Neuronal stem cell (in vitro differentiated cells): ENCODE measurements at regions not wholly inside any gene's neighbourhood (a gene's known extent, or its start where the extent isn't known, plus 50 kb on each side); places are given as distances from the start of the nearest gene placed in this dataset.
A peak's percentile ranks its signal among the peaks of the same experiment; 100 is the strongest.

Experiments
- DNase-seq: peaks from one replicate; pipeline ENCODE4 v3.0.0-alpha.2; 2013; ENCODE audit warnings: low spot score
- H2AFZ ChIP-seq: one replicate; pipeline ENCODE4 v1.6.1; 2013; ENCODE audit warnings: mild to moderate bottlenecking, low read length, inconsistent platforms
- H2AK5ac ChIP-seq: 2 replicates; pipeline ENCODE4 v1.6.1; 2013; ENCODE audit warnings: low read depth, mild to moderate bottlenecking, inconsistent platforms, low read length, moderate library complexity, mixed read lengths
- H2BK120ac ChIP-seq: 2 replicates; pipeline ENCODE4 v1.6.1; 2013; ENCODE audit warnings: low read depth, mild to moderate bottlenecking, inconsistent platforms, low read length, moderate library complexity, mixed read lengths
- H2BK12ac ChIP-seq: one replicate; pipeline ENCODE4 v1.6.1; 2013; ENCODE audit warnings: low read length, inconsistent platforms
- H2BK15ac ChIP-seq: 2 replicates; pipeline ENCODE4 v1.6.1; 2013; ENCODE audit warnings: mild to moderate bottlenecking, low read length, inconsistent platforms, mixed read lengths
- H2BK5ac ChIP-seq: one replicate; pipeline ENCODE4 v1.6.1; 2013; ENCODE audit warnings: inconsistent platforms, mild to moderate bottlenecking, low read length, moderate library complexity
- H3K14ac ChIP-seq: one replicate; pipeline ENCODE4 v1.6.1; 2013; ENCODE audit warnings: low read length, inconsistent platforms
- H3K18ac ChIP-seq: 2 replicates; pipeline ENCODE4 v1.6.1; 2013; ENCODE audit warnings: low read length, inconsistent platforms
- H3K23ac ChIP-seq: 2 replicates; pipeline ENCODE4 v1.6.1; 2013; ENCODE audit warnings: low read depth, mild to moderate bottlenecking, mixed read lengths, low read length, inconsistent platforms; ENCODE audit not compliant: poor library complexity
- H3K27ac ChIP-seq: replicated peaks from 3 replicates; pipeline ENCODE4 v1.5.1; 2013; ENCODE audit warnings: low read length, inconsistent platforms
- H3K27me3 ChIP-seq, 3 experiments: 2 replicates each; pipeline ENCODE4 v1.6.1; 2013; ENCODE audit warnings: low read length in 3 of 3, mild to moderate bottlenecking in 2 of 3, inconsistent platforms in 1 of 3, low read depth in 1 of 3, mixed read lengths in 1 of 3, moderate library complexity in 1 of 3; ENCODE audit not compliant: control insufficient read depth in 3 of 3, insufficient read depth in 3 of 3
- H3K36me3 ChIP-seq, 2 donors: replicated peaks in 1 of 2; 2 replicates each; pipeline ENCODE4 v1.6.1; 2013; ENCODE audit warnings: low read length in 2 of 2; ENCODE audit not compliant: control insufficient read depth in 2 of 2, insufficient read depth in 2 of 2
- H3K4ac ChIP-seq: 2 replicates; pipeline ENCODE4 v1.6.1; 2013; ENCODE audit warnings: inconsistent platforms, mild to moderate bottlenecking, low read length, moderate library complexity
- H3K4me1 ChIP-seq, 2 donors: 1 replicate in 1 of 2; 2 replicates in 1 of 2; pipeline ENCODE4 v1.6.1; 2013; ENCODE audit warnings: low read length in 2 of 2, low read depth in 1 of 2; ENCODE audit not compliant: control insufficient read depth in 2 of 2, insufficient read depth in 1 of 2
- H3K4me2 ChIP-seq: one replicate; pipeline ENCODE4 v1.6.1; 2013; ENCODE audit warnings: mild to moderate bottlenecking, low read length, inconsistent platforms; ENCODE audit not compliant: insufficient read depth, poor library complexity, severe bottlenecking
- H3K4me3 ChIP-seq, 2 donors: 2 replicates each; pipeline ENCODE4 v1.5.1; 2013; ENCODE audit warnings: low read length in 2 of 2, mild to moderate bottlenecking in 2 of 2, inconsistent platforms in 1 of 2, moderate library complexity in 1 of 2
- H3K79me1 ChIP-seq: one replicate; pipeline ENCODE4 v1.6.1; 2013; ENCODE audit warnings: low read depth, mild to moderate bottlenecking, inconsistent platforms, low read length, moderate library complexity
- H3K9ac ChIP-seq: one replicate; pipeline ENCODE4 v1.6.1; 2013; ENCODE audit warnings: mild to moderate bottlenecking, low read depth, low read length, inconsistent platforms; ENCODE audit not compliant: poor library complexity
- H3K9me3 ChIP-seq, 2 donors: replicated peaks in 1 of 2; 2 replicates each; pipeline versions ENCODE3 to v1.6.1; 2013; ENCODE audit warnings: low read length in 2 of 2, mild to moderate bottlenecking in 2 of 2, inconsistent platforms in 1 of 2, low read depth in 1 of 2, mixed read lengths in 1 of 2, moderate library complexity in 1 of 2; ENCODE audit not compliant: control insufficient read depth in 2 of 2, insufficient read depth in 1 of 2
- H4K8ac ChIP-seq: one replicate; pipeline ENCODE4 v1.6.1; 2013; ENCODE audit warnings: low read depth, mild to moderate bottlenecking, inconsistent platforms, low read length, moderate library complexity
- H4K91ac ChIP-seq: one replicate; pipeline ENCODE4 v1.6.1; 2013; ENCODE audit warnings: low read length, low read depth, mild to moderate bottlenecking, inconsistent platforms; ENCODE audit not compliant: poor library complexity
- WGBS, 2 donors: extraction: QIAGEN DNeasy Blood & Tissue Kit; methylation state at CpG; one replicate each; pipeline ENCODE4 v1.1.7; 2013; ENCODE audit warnings: missing lambda C conversion rate in 2 of 2, mixed read lengths in 1 of 2; ENCODE audit not compliant: insufficient read length in 2 of 2, insufficient replicate concordance in 1 of 2; ENCODE audit errors: extremely low coverage in 2 of 2; 5-methylcytosine and 5-hydroxymethylcytosine counted together

DNA sequence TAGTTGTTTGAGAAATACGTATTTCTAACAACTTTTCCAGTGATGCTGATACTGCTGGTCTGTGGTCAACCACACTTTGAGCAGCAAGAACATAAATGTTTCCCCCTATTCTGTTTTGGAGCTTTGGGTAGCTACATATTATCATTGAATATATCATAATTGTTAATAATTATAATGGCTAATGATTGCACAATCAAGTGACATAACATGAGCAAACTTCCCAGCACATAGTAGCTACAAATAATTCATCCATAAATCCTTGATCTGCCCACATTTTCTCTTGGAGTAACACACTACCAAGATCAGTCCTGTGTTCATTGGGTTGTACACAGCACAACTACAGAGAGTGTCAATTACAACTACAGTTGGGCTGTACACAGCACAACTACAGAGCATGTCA is 436.3 kb upstream of the MAGEB18 start:
- Histone ChIP-seq H2BK12ac (no peak overlapping the region), H3K18ac (no peak overlapping the region), H4K8ac (no peak overlapping the region), H3K4me3 (no peak overlapping the region), H4K91ac (no peak overlapping the region), H3K14ac (no peak overlapping the region), H2BK120ac (no peak overlapping the region), H3K36me3 (no peaks in the 10 kb centered on the region), H2BK5ac (no peak overlapping the region), H3K4me2 (no peak overlapping the region), H3K27me3 (no peaks in the 10 kb centered on the region), H3K9me3 (no peaks in the 10 kb centered on the region), H2AFZ (no peak overlapping the region), H3K79me1 (no peaks in the 10 kb centered on the region), H3K4me1 (no peaks in the 10 kb centered on the region), H2AK5ac (no peak overlapping the region), H2BK15ac (no peak overlapping the region), H3K9ac (no peak overlapping the region), H3K23ac (no peak overlapping the region), H3K27ac (no peak overlapping the region), H3K4ac (no peak overlapping the region)
- no CpG with 5 or more reads among the region's 1 CpG for WGBS, 2 donors
- DNase-seq, result no peak

DNA sequence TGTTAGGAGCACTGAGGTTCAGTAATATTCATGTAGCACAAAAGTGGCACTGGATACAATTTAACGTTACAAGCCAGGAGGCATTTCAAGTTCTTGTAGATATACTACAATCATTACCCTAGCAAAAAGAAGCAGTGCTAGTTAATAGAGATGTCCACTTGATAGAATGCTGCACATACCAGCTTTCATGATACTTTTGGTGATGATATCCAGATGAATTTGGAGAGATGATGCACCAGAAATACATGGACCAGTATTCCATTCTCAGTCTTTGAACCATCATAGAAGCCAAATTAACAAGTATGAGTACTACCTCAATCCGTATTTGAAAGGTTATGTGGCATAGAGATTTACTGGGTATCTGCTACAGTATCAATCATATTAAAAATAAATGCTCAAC is 421.0 kb upstream of the MAGEB18 start:
- DNase-seq, result no peak
- Histone ChIP-seq H2BK5ac (no peak overlapping the region), H3K4me2 (no peak overlapping the region), H3K27ac (no peak overlapping the region), H2BK120ac (no peak overlapping the region), H2AFZ (no peak overlapping the region), H4K8ac (no peak overlapping the region), H3K18ac (no peak overlapping the region), H3K14ac (no peak overlapping the region), H2AK5ac (no peak overlapping the region), H3K36me3 (no peaks in the 10 kb centered on the region), H2BK15ac (no peak overlapping the region), H3K23ac (no peak overlapping the region), H3K9ac (no peak overlapping the region), H3K79me1 (no peaks in the 10 kb centered on the region), H4K91ac (no peak overlapping the region), H2BK12ac (no peak overlapping the region), H3K4ac (no peak overlapping the region), H3K4me3 (no peak overlapping the region), H3K9me3 (no peaks in the 10 kb centered on the region), H3K27me3 (no peaks in the 10 kb centered on the region), H3K4me1 (no peaks in the 10 kb centered on the region)
- no CpG with 5 or more reads among the region's 2 CpGs for WGBS, 2 donors

DNA sequence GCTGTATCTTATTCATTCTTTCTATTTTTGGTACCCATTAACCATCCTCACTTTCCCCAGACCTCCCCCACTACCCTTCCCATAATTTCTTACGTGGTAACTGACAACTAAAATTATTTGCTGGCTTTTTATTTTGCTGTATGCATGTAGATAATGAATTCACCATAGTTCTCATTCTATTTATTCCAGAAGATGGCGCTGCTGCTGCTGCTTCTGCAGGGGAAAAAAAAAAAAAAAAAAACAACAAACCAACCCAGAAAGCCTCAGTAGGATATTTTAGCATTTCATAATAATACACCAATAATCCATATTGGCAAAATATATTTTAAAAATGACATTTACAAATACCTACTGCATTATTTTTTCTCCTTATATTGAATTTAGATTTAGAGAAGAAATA is 416.6 kb upstream of the MAGEB18 start:
- Histone ChIP-seq H3K18ac (no peak overlapping the region), H3K9ac (no peak overlapping the region), H2BK5ac (no peak overlapping the region), H2AK5ac (no peak overlapping the region), H3K9me3 (no peaks in the 10 kb centered on the region), H3K27ac (no peak overlapping the region), H3K4ac (no peak overlapping the region), H3K36me3 (no peaks in the 10 kb centered on the region), H2BK12ac (no peak overlapping the region), H2BK15ac (no peak overlapping the region), H4K8ac (no peak overlapping the region), H3K4me2 (no peak overlapping the region), H3K14ac (no peak overlapping the region), H3K23ac (no peak overlapping the region), H2BK120ac (no peak overlapping the region), H3K79me1 (no peaks in the 10 kb centered on the region), H3K27me3 (no peaks in the 10 kb centered on the region), H3K4me3 (no peak overlapping the region), H2AFZ (no peak overlapping the region), H3K4me1 (no peaks in the 10 kb centered on the region), H4K91ac (no peak overlapping the region)
- no CpG with 5 or more reads among the region's 2 CpGs for WGBS, 2 donors
- peak; percentile 0 for DNase-seq

DNA sequence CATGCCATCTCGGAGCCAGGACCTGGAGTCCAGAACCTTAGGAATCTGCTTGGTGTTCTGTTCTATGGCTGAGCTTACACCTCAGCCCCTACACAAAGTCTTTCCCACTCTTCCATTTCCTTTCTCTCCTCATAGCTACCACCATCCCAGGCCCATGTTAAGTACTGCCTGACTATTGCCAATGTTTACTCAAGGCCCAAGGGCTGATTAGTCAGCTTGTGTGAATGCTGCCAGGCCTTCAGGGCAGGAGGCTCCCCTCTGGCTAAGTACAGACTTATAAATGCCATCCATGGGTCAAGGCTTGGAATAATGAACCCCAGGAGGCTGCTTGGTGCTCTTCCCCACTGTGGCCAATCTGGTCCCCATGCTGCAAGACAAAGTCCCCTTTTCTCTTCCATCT is 411.6 kb upstream of the MAGEB18 start:
- Histone ChIP-seq H3K4ac (no peak overlapping the region), H2BK15ac (no peak overlapping the region), H3K14ac (no peak overlapping the region), H2BK120ac (no peak overlapping the region), H2AFZ (no peak overlapping the region), H3K4me3 (no peak overlapping the region), H3K4me1 (no peaks in the 10 kb centered on the region), H3K4me2 (no peak overlapping the region), H3K9me3 (no peaks in the 10 kb centered on the region), H2AK5ac (no peak overlapping the region), H3K79me1 (no peaks in the 10 kb centered on the region), H3K36me3 (no peaks in the 10 kb centered on the region), H3K18ac (no peak overlapping the region), H3K27me3 (no peaks in the 10 kb centered on the region), H3K27ac (no peak overlapping the region), H3K23ac (no peak overlapping the region), H3K9ac (no peak overlapping the region), H4K8ac (no peak overlapping the region), H4K91ac (no peak overlapping the region), H2BK5ac (no peak overlapping the region), H2BK12ac (no peak overlapping the region)
- DNase-seq, result no peak
- WGBS, 2 donors, result no CpG with 5 or more reads among the region's 1 CpG
